ENCODE measurements at regions not wholly inside any gene's neighbourhood (a gene's known extent, or its start where the extent isn't known, plus 50 kb on each side); places are given as distances from the start of the nearest gene placed in this dataset.

DNA sequence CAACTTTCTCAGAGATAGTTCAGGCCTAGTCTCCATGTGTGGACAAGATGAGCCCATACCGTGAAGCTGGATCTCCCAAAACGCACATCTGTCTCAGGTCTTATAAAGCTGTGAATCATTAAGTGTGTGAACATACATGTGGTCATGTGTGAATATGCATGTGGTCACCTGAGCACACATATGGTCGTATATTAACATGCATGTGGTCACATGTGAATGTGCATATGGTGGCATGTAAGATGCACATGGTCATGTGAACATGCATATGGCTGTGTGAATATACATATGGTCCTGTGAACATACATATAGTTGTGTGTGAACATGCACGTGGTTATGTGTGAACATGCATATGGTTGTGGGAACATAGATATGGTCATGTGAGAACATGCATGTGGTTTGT lies 172.5 kb upstream of the PZP start:
- ChIA-PET CTCF (interaction anchor here (1.2 to 1.3 kb wide), 2 partner anchors 8 to 49 kb away, joined by 3 read pairs; no protein-coding TSS in a partner anchor), POLR2A (no interaction called here)
- no peak for DNase-seq (ENCODE audit: low read depth)

DNA sequence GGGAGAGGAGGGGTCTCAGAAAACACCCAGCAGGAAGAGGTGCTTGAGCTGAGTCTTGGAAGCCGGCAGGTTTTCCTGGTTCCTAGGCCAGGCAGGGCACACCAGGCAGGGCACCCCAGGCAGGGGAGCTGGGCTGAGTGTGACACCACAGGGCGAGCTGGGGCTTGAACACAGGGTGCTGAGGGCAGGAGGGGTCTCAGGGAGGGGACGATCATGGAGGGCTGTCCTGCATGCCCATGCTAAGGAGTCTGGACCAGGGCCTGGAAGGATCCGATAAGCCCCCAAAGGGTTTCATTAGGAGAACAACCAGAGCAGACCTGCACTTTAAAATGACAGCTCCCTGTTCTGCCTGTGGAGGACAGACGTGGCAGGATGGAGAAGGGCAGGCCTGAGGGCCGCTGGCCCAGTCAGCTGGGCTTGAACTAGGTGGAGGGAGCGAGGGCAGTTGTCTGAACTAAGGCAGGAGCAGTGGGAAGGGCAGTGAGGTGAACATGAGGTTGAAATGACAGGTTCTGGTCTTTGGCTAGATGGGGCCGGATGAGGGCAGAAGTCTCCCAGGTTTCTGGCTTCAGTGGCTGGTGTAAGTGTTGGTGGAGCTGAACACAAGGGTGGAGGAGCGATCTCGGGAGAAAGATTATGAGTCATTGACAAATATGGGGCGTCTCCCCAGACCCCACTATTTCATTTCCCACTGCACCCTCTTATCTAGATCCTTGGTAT lies 171.0 kb upstream of the PZP start:
- H3K27me3 ChIP-seq (ENCODE audit: control insufficient read depth, insufficient read depth, low read length), result no peaks in the 10 kb centered on the region; the same call in 1 of the 2 replicates
- CTCF ChIA-PET, result interaction anchor here (1.2 kb wide), 1 partner anchor 48 kb away, joined by 5 read pairs; no protein-coding TSS in a partner anchor
- POLR2A ChIA-PET, result no interaction called here
- TF ChIP-seq, protein P1, sequence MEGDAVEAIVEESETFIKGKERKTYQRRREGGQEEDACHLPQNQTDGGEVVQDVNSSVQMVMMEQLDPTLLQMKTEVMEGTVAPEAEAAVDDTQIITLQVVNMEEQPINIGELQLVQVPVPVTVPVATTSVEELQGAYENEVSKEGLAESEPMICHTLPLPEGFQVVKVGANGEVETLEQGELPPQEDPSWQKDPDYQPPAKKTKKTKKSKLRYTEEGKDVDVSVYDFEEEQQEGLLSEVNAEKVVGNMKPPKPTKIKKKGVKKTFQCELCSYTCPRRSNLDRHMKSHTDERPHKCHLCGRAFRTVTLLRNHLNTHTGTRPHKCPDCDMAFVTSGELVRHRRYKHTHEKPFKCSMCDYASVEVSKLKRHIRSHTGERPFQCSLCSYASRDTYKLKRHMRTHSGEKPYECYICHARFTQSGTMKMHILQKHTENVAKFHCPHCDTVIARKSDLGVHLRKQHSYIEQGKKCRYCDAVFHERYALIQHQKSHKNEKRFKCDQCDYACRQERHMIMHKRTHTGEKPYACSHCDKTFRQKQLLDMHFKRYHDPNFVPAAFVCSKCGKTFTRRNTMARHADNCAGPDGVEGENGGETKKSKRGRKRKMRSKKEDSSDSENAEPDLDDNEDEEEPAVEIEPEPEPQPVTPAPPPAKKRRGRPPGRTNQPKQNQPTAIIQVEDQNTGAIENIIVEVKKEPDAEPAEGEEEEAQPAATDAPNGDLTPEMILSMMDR (IDR thresholded peaks at IDR 0.05; ENCODE audit: insufficient read depth, low read depth, low read length), result no peak
- no peak for DNase-seq (ENCODE audit: low read depth)
- no peak overlapping the region for H3K4me3 ChIP-seq (ENCODE audit: low read depth, low read length)
- no peaks in the 10 kb centered on the region for H3K36me3 ChIP-seq (ENCODE audit: control insufficient read depth, insufficient read depth, low read length)

More for the DNA sequence above, 172.5 kb upstream of the PZP start:
- H3K36me3 ChIP-seq (ENCODE audit: control insufficient read depth, insufficient read depth, low read length), result no peaks in the 10 kb centered on the region
- no peaks in the 10 kb centered on the region; the same call in 1 of the 2 replicates for H3K27me3 ChIP-seq (ENCODE audit: control insufficient read depth, insufficient read depth, low read length)
- no peak overlapping the region for H3K4me3 ChIP-seq (ENCODE audit: low read depth, low read length)
- TF ChIP-seq, protein P1 (IDR thresholded peaks at IDR 0.05; ENCODE audit: insufficient read depth, low read depth, low read length), result no peak

DNA sequence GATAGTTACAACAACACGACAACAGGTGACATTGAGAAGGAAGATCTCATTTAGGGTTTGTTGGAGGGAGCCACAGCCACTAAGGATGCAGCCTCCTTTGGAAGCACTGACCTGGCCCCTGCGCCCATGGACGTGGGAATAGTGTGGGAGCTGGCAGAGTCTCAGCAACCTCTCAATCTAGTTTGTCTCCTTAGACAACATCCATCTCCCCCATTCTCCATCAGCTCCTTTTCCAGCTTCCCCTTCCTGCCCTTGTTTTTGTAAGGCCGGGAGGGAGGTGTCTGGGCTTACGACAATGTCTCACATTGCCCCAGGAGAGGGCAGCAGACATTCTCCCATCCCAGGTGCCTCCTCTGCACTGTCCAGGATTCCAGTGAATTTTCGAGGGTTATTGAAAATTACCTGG lies 170.2 kb upstream of the PZP start:
- POLR2A ChIA-PET, result no interaction called here
- DNase-seq (ENCODE audit: low read depth), result no peak

DNA sequence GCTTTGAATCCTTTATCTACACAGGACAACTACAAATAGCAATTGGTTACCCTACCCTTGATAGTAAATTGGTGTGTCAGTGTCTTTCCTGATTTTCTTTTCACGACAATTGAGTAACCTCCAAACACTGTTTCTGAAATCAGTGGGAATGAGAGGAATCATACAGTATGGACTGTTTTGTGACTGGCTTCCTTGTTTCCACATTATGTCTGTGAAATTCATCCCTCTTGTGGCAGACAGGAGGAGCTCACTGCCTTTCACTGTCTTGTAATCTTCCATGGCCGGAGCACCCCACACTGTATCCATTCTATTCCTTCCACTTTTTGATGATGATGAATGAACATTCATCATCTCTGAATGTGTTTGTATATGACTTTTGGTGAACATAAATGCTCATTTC lies 164.0 kb upstream of the PZP start:
- TF ChIP-seq, protein P1 (IDR thresholded peaks at IDR 0.05; ENCODE audit: insufficient read depth, low read depth, low read length), result peak; percentile 14; the same call in 1 of the 2 replicates
- no peaks in the 10 kb centered on the region for H3K36me3 ChIP-seq (ENCODE audit: control insufficient read depth, insufficient read depth, low read length)
- H3K4me3 ChIP-seq (ENCODE audit: low read depth, low read length), result no peak overlapping the region
- ChIA-PET CTCF (interaction anchor here (0.7 to 2.2 kb wide), 5 partner anchors 9 to 264 kb away, joined by 3 to 8 read pairs (median 3); no protein-coding TSS in a partner anchor), POLR2A (no interaction called here)
- H3K27me3 ChIP-seq (ENCODE audit: control insufficient read depth, insufficient read depth, low read length), result no peaks in the 10 kb centered on the region
- no peak for DNase-seq (ENCODE audit: low read depth)

More for the DNA sequence above, 170.2 kb upstream of the PZP start:
- no peak overlapping the region for H3K4me3 ChIP-seq (ENCODE audit: low read depth, low read length)
- H3K36me3 ChIP-seq (ENCODE audit: control insufficient read depth, insufficient read depth, low read length), result no peaks in the 10 kb centered on the region
- H3K27me3 ChIP-seq (ENCODE audit: control insufficient read depth, insufficient read depth, low read length), result no peaks in the 10 kb centered on the region; the same call in 1 of the 2 replicates
- CTCF ChIA-PET, result interaction anchor here (1.2 kb wide), 1 partner anchor 47 kb away, joined by 5 read pairs; no protein-coding TSS in a partner anchor
- TF ChIP-seq, protein P1 (IDR thresholded peaks at IDR 0.05; ENCODE audit: insufficient read depth, low read depth, low read length), result peak; percentile 17; the same call in 1 of the 2 replicates

DNA sequence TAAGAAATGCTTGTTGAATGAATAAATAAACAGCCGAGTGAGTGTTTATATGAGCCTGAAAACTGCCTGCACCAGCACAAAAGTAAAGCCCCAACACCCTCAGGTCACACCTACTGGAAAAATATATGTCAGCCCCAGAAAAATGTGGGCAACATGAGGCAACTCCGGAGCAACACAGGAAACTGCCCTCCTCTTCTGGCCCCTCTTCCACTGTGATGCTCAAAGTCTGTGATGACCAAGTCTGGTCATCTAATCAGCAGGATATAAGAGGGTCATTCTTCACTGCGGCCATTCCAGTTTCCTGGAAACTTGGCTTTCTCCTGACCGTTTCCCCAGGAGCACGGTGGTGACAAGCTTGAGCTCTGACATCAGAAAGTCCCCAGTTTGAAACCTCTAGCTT lies 159.6 kb upstream of the PZP start:
- TF ChIP-seq, protein P1 (IDR thresholded peaks at IDR 0.05; ENCODE audit: insufficient read depth, low read depth, low read length), result no peak
- Histone ChIP-seq H3K27me3 (ENCODE audit: control insufficient read depth, insufficient read depth, low read length) (no peaks in the 10 kb centered on the region), H3K36me3 (ENCODE audit: control insufficient read depth, insufficient read depth, low read length) (no peaks in the 10 kb centered on the region), H3K4me3 (ENCODE audit: low read depth, low read length) (no peak overlapping the region)
- ChIA-PET POLR2A (no interaction called here), CTCF (interaction anchor here (0.8 kb wide), 1 partner anchor 15 kb away, joined by 3 read pairs; no protein-coding TSS in a partner anchor)
- no peak for DNase-seq (ENCODE audit: low read depth)
